Natural killer cell (primary cell): ENCODE measurements at regions not wholly inside any gene's neighbourhood (a gene's known extent, or its start where the extent isn't known, plus 50 kb on each side); places are given as distances from the start of the nearest gene placed in this dataset.

Source experiments
- ATAC-seq, 3 donors: fragments of 150-1000 bp in 2 of 3; fragments of 200-7000 bp in 1 of 3; cut with Tn5 transposase; 1 replicate in 1 of 3; 2 replicates in 2 of 3; pipeline ENCODE4 v1.10.0; 2021; ENCODE audit warnings: mild to moderate bottlenecking in 2 of 3, moderate library complexity in 2 of 3
- DNase-seq, 2 donors: peaks; one replicate each; pipeline versions ENCODE4 v3.0.0 to v3.0.0-alpha.2; 2013 to 2021; ENCODE audit warnings: mixed read lengths in 1 of 2
- H3K27ac ChIP-seq: one replicate; pipeline ENCODE4 v1.5.1; 2013; ENCODE audit warnings: mild to moderate bottlenecking, low read length
- H3K27me3 ChIP-seq: one replicate; pipeline ENCODE4 v1.6.1; 2013; ENCODE audit warnings: low read length; ENCODE audit not compliant: control insufficient read depth, insufficient read depth
- H3K36me3 ChIP-seq: one replicate; pipeline ENCODE4 v1.6.1; 2013; ENCODE audit warnings: low read length; ENCODE audit not compliant: control insufficient read depth, insufficient read depth
- H3K4me1 ChIP-seq: one replicate; pipeline ENCODE4 v1.6.1; 2013; ENCODE audit warnings: low read length; ENCODE audit not compliant: control insufficient read depth, insufficient read depth
- H3K4me3 ChIP-seq: one replicate; pipeline ENCODE4 v1.5.1; 2013; ENCODE audit warnings: low read length
- H3K9me3 ChIP-seq: one replicate; pipeline ENCODE4 v1.6.1; 2013; ENCODE audit warnings: low read length; ENCODE audit not compliant: control insufficient read depth, insufficient read depth
- H3K27ac Mint-ChIP-seq, 2 donors: one replicate each; pipeline ENCODE4 v1.8.0; 2022; ENCODE audit warnings: mild to moderate bottlenecking in 2 of 2, mixed read lengths in 2 of 2, moderate library complexity in 1 of 2
- H3K27me3 Mint-ChIP-seq, 2 donors: one replicate each; pipeline ENCODE4 v1.8.0; 2022; ENCODE audit warnings: low read depth in 2 of 2, mixed read lengths in 2 of 2
- H3K36me3 Mint-ChIP-seq: one replicate; pipeline ENCODE4 v1.8.0; 2022; ENCODE audit warnings: mixed read lengths
- H3K4me1 Mint-ChIP-seq, 2 donors: one replicate each; pipeline ENCODE4 v1.8.0; 2022; ENCODE audit warnings: mixed read lengths in 2 of 2
- H3K4me3 Mint-ChIP-seq: one replicate; pipeline ENCODE4 v1.8.0; 2022; ENCODE audit warnings: mild to moderate bottlenecking, moderate library complexity, mixed read lengths
- H3K9me3 Mint-ChIP-seq, 2 donors: one replicate each; pipeline ENCODE4 v1.8.0; 2022; ENCODE audit warnings: mixed read lengths in 2 of 2
- CTCF ChIP-seq: fragments of 200-600 bp; IDR thresholded peaks from one replicate; pipeline ENCODE4 v1.8.0; 2022; ENCODE audit warnings: antibody characterized with exemption
- WGBS: methylation state at CpG from one replicate; pipeline ENCODE4 v1.1.7; 2013; ENCODE audit warnings: missing lambda C conversion rate; ENCODE audit not compliant: insufficient coverage; 5-methylcytosine and 5-hydroxymethylcytosine counted together
- intact Hi-C: fragments of 100-400 bp; cut with micrococcal nuclease; formaldehyde crosslinking; loops from one replicate; pipeline ENCODE4 v1.14.2; 2022

- TF ChIP-seq CTCF: no peak
- Mint-ChIP-seq H3K36me3 (no peaks in the 10 kb centered on the region), H3K9me3 (no peaks in the 10 kb centered on the region), H3K27me3 (peaks cover 26 to 73% of the 10 kb centered on the region in 2 donors), H3K27ac (no peak overlapping the region), H3K4me3 (no peak overlapping the region), H3K4me1 (no peaks in the 10 kb centered on the region)
- ATAC-seq (no peak), DNase-seq (no peak)
- H3K27me3 ChIP-seq: no peaks in the 10 kb centered on the region
- intact Hi-C loops: no loop called here
- 42% methylated on average over 1 of the region's 1 CpG for WGBS
- H3K36me3 ChIP-seq: no peaks in the 10 kb centered on the region
- no peak overlapping the region for H3K4me3 ChIP-seq
- H3K27ac ChIP-seq: no peak overlapping the region
- no peaks in the 10 kb centered on the region for H3K9me3 ChIP-seq
- no peaks in the 10 kb centered on the region for H3K4me1 ChIP-seq
Measured at GRCh38 chr15:38857814-38858213, 293.2 kb upstream of the RASGRP1 start.

- Mint-ChIP-seq H3K9me3 (no peaks in the 10 kb centered on the region), H3K27ac (no peak overlapping the region), H3K36me3 (no peaks in the 10 kb centered on the region), H3K4me1 (no peaks in the 10 kb centered on the region), H3K27me3 (peaks cover 26 to 61% of the 10 kb centered on the region in 2 donors), H3K4me3 (no peak overlapping the region)
- H3K4me1 ChIP-seq: no peaks in the 10 kb centered on the region
- no peaks in the 10 kb centered on the region for H3K36me3 ChIP-seq
- no peaks in the 10 kb centered on the region for H3K27me3 ChIP-seq
- no peak for ATAC-seq
- H3K9me3 ChIP-seq: no peaks in the 10 kb centered on the region
- DNase-seq: no peak
- TF ChIP-seq CTCF: no peak
- no peak overlapping the region for H3K4me3 ChIP-seq
- 85% methylated on average over 2 of the region's 2 CpGs for WGBS
- no peak overlapping the region for H3K27ac ChIP-seq
- intact Hi-C loops: no loop called here
Measured at GRCh38 chr15:38859574-38859973, 295.0 kb upstream of the RASGRP1 start.

- Histone ChIP-seq H3K36me3 (no peaks in the 10 kb centered on the region), H3K27me3 (no peaks in the 10 kb centered on the region), H3K27ac (no peak overlapping the region), H3K4me3 (no peak overlapping the region), H3K4me1 (no peaks in the 10 kb centered on the region), H3K9me3 (no peaks in the 10 kb centered on the region)
- no peak overlapping the region for H3K4me3 Mint-ChIP-seq
- intact Hi-C loops: no loop called here
- H3K27ac Mint-ChIP-seq: no peak overlapping the region
- ATAC-seq: no peak
- no peak for TF ChIP-seq CTCF
- no peaks in the 10 kb centered on the region for H3K36me3 Mint-ChIP-seq
- WGBS: 41% methylated on average over 4 of the region's 4 CpGs
- peaks cover 0 to under 1% of the 10 kb centered on the region in 2 donors for H3K4me1 Mint-ChIP-seq
- peaks cover 23 to 63% of the 10 kb centered on the region in 2 donors for H3K27me3 Mint-ChIP-seq
- DNase-seq: no peak
- no peaks in the 10 kb centered on the region for H3K9me3 Mint-ChIP-seq
Measured at GRCh38 chr15:38860253-38860652, 295.6 kb upstream of the RASGRP1 start.

- no peak overlapping the region for H3K4me3 ChIP-seq
- H3K4me1 ChIP-seq: no peaks in the 10 kb centered on the region
- Mint-ChIP-seq H3K27ac (no peak overlapping the region), H3K27me3 (peaks cover 23 to 63% of the 10 kb centered on the region in 2 donors), H3K36me3 (no peaks in the 10 kb centered on the region), H3K4me1 (peaks cover 0 to 4% of the 10 kb centered on the region in 2 donors), H3K9me3 (no peaks in the 10 kb centered on the region), H3K4me3 (no peak overlapping the region)
- no peak for TF ChIP-seq CTCF
- intact Hi-C loops: no loop called here
- DNase-seq (no peak), ATAC-seq (no peak)
- no peaks in the 10 kb centered on the region for H3K9me3 ChIP-seq
- H3K27me3 ChIP-seq: no peaks in the 10 kb centered on the region
- H3K36me3 ChIP-seq: no peaks in the 10 kb centered on the region
- H3K27ac ChIP-seq: no peak overlapping the region
Measured at GRCh38 chr15:38860674-38861073, 296.1 kb upstream of the RASGRP1 start.
